H1 (cell line): ENCODE measurements at regions not wholly inside any gene's neighbourhood (a gene's known extent, or its start where the extent isn't known, plus 50 kb on each side); places are given as distances from the start of the nearest gene placed in this dataset.

Experiments used
- CTCF ChIA-PET: fragments of 300-600 bp; sonication (Branson Sonifier 250); formaldehyde crosslinking; loops from one replicate; lab custom pipeline; 2021; ENCODE audit not compliant: partially characterized antibody; lab: Charles Lee
- POLR2A ChIA-PET: fragments of 300-600 bp; sonication (Branson Sonifier 250); formaldehyde crosslinking; loops from one replicate; lab custom pipeline; 2021; ENCODE audit warnings: inconsistent platforms; ENCODE audit not compliant: partially characterized antibody; lab: Charles Lee
- DNase-seq, 2 experiments: peaks; one replicate each; pipeline versions ENCODE4 v3.0.0 to v3.0.0-alpha.2; 2010 to 2022; ENCODE audit warnings: low spot score in 2 of 2, low read depth in 1 of 2, mixed read lengths in 1 of 2
- FAIRE-seq: peaks from 2 replicates; lab custom pipeline; 2011; peaks lifted over from hg19 to GRCh38; lab: Jason Lieb, UNC
- H2AFZ ChIP-seq: 2 replicates; pipeline ENCODE4 v1.8.1; 2012; ENCODE audit warnings: low read length, inconsistent platforms
- H2AK5ac ChIP-seq: 2 replicates; pipeline ENCODE4 v1.6.1; 2013; ENCODE audit warnings: low read depth, low read length
- H2BK120ac ChIP-seq: replicated peaks from 2 replicates; pipeline ENCODE3; 2013; ENCODE audit warnings: low read depth, low read length, inconsistent platforms
- H2BK12ac ChIP-seq: 2 replicates; pipeline ENCODE4 v1.6.1; 2013; ENCODE audit warnings: low read depth, low read length
- H2BK15ac ChIP-seq: 2 replicates; pipeline ENCODE4 v1.6.1; 2013; ENCODE audit warnings: low read length
- H2BK20ac ChIP-seq: 2 replicates; pipeline ENCODE4 v1.6.1; 2013; ENCODE audit warnings: low read length
- H2BK5ac ChIP-seq: 2 replicates; pipeline ENCODE4 v1.6.1; 2013; ENCODE audit warnings: low read depth, low read length
- H3K14ac ChIP-seq: 2 replicates; pipeline ENCODE4 v1.6.1; 2013; ENCODE audit warnings: inconsistent platforms; ENCODE audit not compliant: insufficient read length
- H3K18ac ChIP-seq: 2 replicates; pipeline ENCODE4 v1.6.1; 2013; ENCODE audit warnings: low read length; ENCODE audit errors: extremely low read depth
- H3K23ac ChIP-seq: 2 replicates; pipeline ENCODE4 v1.6.1; 2013; ENCODE audit warnings: inconsistent platforms; ENCODE audit not compliant: insufficient read length
- H3K23me2 ChIP-seq: 2 replicates; pipeline ENCODE4 v1.6.1; 2013; ENCODE audit warnings: low read depth, low read length
- H3K27ac ChIP-seq: 2 replicates; pipeline ENCODE4 v1.6.1; 2011; ENCODE audit warnings: low read depth, low read length, inconsistent platforms
- H3K27me3 ChIP-seq, 4 experiments: replicated peaks in 1 of 4; 1 replicate in 1 of 4; 2 replicates in 3 of 4; pipeline versions ENCODE4 v1.6.1 to v1.8.1; 2011 to 2013; ENCODE audit warnings: low read length in 3 of 4, mild to moderate bottlenecking in 3 of 4, inconsistent platforms in 2 of 4, mixed read lengths in 2 of 4, moderate library complexity in 1 of 4; ENCODE audit not compliant: control insufficient read depth in 3 of 4, insufficient read depth in 3 of 4; ENCODE audit errors: extremely low read depth in 1 of 4
- H3K36me3 ChIP-seq, 4 experiments: 2 replicates each; pipeline versions ENCODE4 v1.6.1 to v1.8.1; 2011 to 2013; ENCODE audit warnings: mild to moderate bottlenecking in 4 of 4, low read length in 3 of 4, moderate library complexity in 2 of 4, control low read depth in 1 of 4, inconsistent platforms in 1 of 4; ENCODE audit not compliant: insufficient read depth in 4 of 4, control insufficient read depth in 2 of 4
- H3K4ac ChIP-seq: replicated peaks from 2 replicates; pipeline ENCODE3; 2013; ENCODE audit warnings: low read length, low read depth, mixed read lengths, inconsistent platforms; ENCODE audit not compliant: insufficient read length
- H3K4me1 ChIP-seq, 4 experiments: replicated peaks in 1 of 4; 1 replicate in 1 of 4; 2 replicates in 3 of 4; pipeline versions ENCODE4 v1.6.1 to v1.8.1; 2011 to 2013; ENCODE audit warnings: low read length in 3 of 4, inconsistent platforms in 2 of 4, mixed read lengths in 1 of 4; ENCODE audit not compliant: insufficient read depth in 4 of 4, control insufficient read depth in 3 of 4
- H3K4me2 ChIP-seq, 2 experiments: 2 replicates each; pipeline versions ENCODE4 v1.6.1 to v1.8.1; 2011 to 2013; ENCODE audit warnings: low read depth in 2 of 2, low read length in 2 of 2, control low read depth in 1 of 2, inconsistent platforms in 1 of 2, mild to moderate bottlenecking in 1 of 2; ENCODE audit not compliant: insufficient read depth in 1 of 2
- H3K4me3 ChIP-seq, 4 experiments: fragments of 200-600, 300-600 bp in 1 of 4; sonication (generic), shearing (Covaris generic), sonication (Bioruptor Twin) in 1 of 4; 2 replicates each; pipeline versions ENCODE4 v1.5.1 to v1.8.1; 2011 to 2016; ENCODE audit warnings: low read length in 4 of 4, low read depth in 3 of 4, control low read depth in 2 of 4, inconsistent platforms in 2 of 4, mild to moderate bottlenecking in 2 of 4, mixed read lengths in 1 of 4, moderate library complexity in 1 of 4; ENCODE audit not compliant: insufficient read depth in 2 of 4; ENCODE audit errors: extremely low read depth in 1 of 4
- H3K56ac ChIP-seq: replicated peaks from 2 replicates; pipeline ENCODE3; 2013; ENCODE audit warnings: low read depth, mild to moderate bottlenecking, mixed read lengths, low read length, inconsistent platforms; ENCODE audit not compliant: insufficient read length
- H3K79me1 ChIP-seq: 2 replicates; pipeline ENCODE4 v1.6.1; 2013; ENCODE audit warnings: low read depth, low read length, control low read depth
- H3K79me2 ChIP-seq, 2 experiments: 2 replicates each; pipeline versions ENCODE4 v1.6.1 to v1.8.1; 2012 to 2013; ENCODE audit warnings: low read length in 2 of 2, mild to moderate bottlenecking in 2 of 2, inconsistent platforms in 1 of 2; ENCODE audit not compliant: insufficient read depth in 2 of 2, control insufficient read depth in 1 of 2
- H3K9ac ChIP-seq, 4 experiments: replicated peaks in 1 of 4; 1 replicate in 1 of 4; 2 replicates in 3 of 4; pipeline versions ENCODE4 v1.6.1 to v1.8.1; 2011 to 2013; ENCODE audit warnings: low read depth in 3 of 4, low read length in 3 of 4, control low read depth in 2 of 4, mild to moderate bottlenecking in 2 of 4, moderate library complexity in 2 of 4, inconsistent platforms in 1 of 4; ENCODE audit errors: extremely low read depth in 1 of 4
- H3K9me3 ChIP-seq, 2 experiments: 2 replicates each; pipeline versions ENCODE4 v1.6.1 to v1.8.1; 2012 to 2013; ENCODE audit warnings: mild to moderate bottlenecking in 2 of 2, moderate library complexity in 2 of 2, control low read depth in 1 of 2, inconsistent platforms in 1 of 2, low read depth in 1 of 2, low read length in 1 of 2, mixed read lengths in 1 of 2; ENCODE audit not compliant: insufficient read depth in 2 of 2
- H4K20me1 ChIP-seq, 2 experiments: replicated peaks in 1 of 2; 2 replicates each; pipeline versions ENCODE3 to v1.8.1; 2011 to 2013; ENCODE audit warnings: inconsistent platforms in 2 of 2, low read length in 2 of 2, mild to moderate bottlenecking in 1 of 2; ENCODE audit not compliant: insufficient read depth in 2 of 2, control insufficient read depth in 1 of 2
- H4K5ac ChIP-seq: 2 replicates; pipeline ENCODE4 v1.6.1; 2013; ENCODE audit warnings: low read length, low read depth, mixed read lengths, inconsistent platforms; ENCODE audit not compliant: insufficient read length
- H4K8ac ChIP-seq: 2 replicates; pipeline ENCODE4 v1.8.0; 2013; ENCODE audit warnings: mild to moderate bottlenecking, moderate library complexity, low read length, inconsistent platforms; ENCODE audit not compliant: insufficient read depth; ENCODE audit errors: extremely low read depth
- H4K91ac ChIP-seq: replicated peaks from 2 replicates; pipeline ENCODE3; 2013; ENCODE audit warnings: low read length, mixed read lengths, inconsistent platforms; ENCODE audit not compliant: insufficient read length
- ASH2L ChIP-seq: fragments of 200-600, 300-600 bp; sonication (generic); IDR thresholded peaks from one replicate; pipeline ENCODE4 v1.7.1; 2017; ENCODE audit warnings: low read length
- CBX5 ChIP-seq: fragments of 300-800, 300-1000 bp; sonication (generic); IDR thresholded peaks from 2 replicates; pipeline ENCODE4 v1.7.1; 2016; ENCODE audit warnings: antibody characterized with exemption, low read length, low read depth
- HDAC2 ChIP-seq, 2 experiments: fragments of 300-600 bp in 1 of 2; sonication (generic) in 1 of 2; IDR thresholded peaks; 2 replicates each; pipeline ENCODE4 v1.6.1; 2011 to 2012; ENCODE audit warnings: low read depth in 2 of 2, low read length in 2 of 2, mild to moderate bottlenecking in 2 of 2, moderate library complexity in 2 of 2, borderline replicate concordance in 1 of 2, inconsistent platforms in 1 of 2
- KDM5A ChIP-seq: fragments of 200-600 bp; IDR thresholded peaks from 2 replicates; pipeline ENCODE4 v1.7.1; 2012; ENCODE audit warnings: mild to moderate bottlenecking, low read length, inconsistent platforms, mixed read lengths
- PHF8 ChIP-seq: fragments of 200-600 bp; sonication (generic); conservative IDR thresholded peaks from 2 replicates; pipeline ENCODE4 v1.7.1; 2012; ENCODE audit warnings: low read depth, mild to moderate bottlenecking, inconsistent platforms, low read length, moderate library complexity
- SIN3A ChIP-seq, 2 experiments: IDR thresholded peaks in 1 of 2; conservative IDR thresholded peaks in 1 of 2; 2 replicates each; pipeline ENCODE4 v1.6.1; 2011 to 2012; ENCODE audit warnings: low read length in 2 of 2, improper control_type of control experiment in 1 of 2, low read depth in 1 of 2, mild to moderate bottlenecking in 1 of 2
- SP2 ChIP-seq: IDR thresholded peaks from 2 replicates; pipeline ENCODE4 v1.6.1; 2012; ENCODE audit warnings: mild to moderate bottlenecking, low read length, inconsistent platforms
- SRF ChIP-seq: IDR thresholded peaks from 2 replicates; pipeline ENCODE4 v1.6.1; 2011; ENCODE audit warnings: mild to moderate bottlenecking, low read depth, low read length, moderate library complexity
- SUZ12 ChIP-seq: fragments of 200-600 bp; sonication (generic); IDR thresholded peaks from 2 replicates; pipeline ENCODE4 v1.6.1; 2012; ENCODE audit warnings: mild to moderate bottlenecking, inconsistent platforms, low read length, moderate library complexity, mixed read lengths
- TAF1 ChIP-seq: IDR thresholded peaks from 2 replicates; pipeline ENCODE4 v1.6.1; 2011; ENCODE audit warnings: mild to moderate bottlenecking, low read depth, low read length
- TBP ChIP-seq: IDR thresholded peaks from 2 replicates; pipeline ENCODE4 v1.6.1; 2011; ENCODE audit warnings: low read depth, low read length, improper control_type of control experiment
- ZNF274 ChIP-seq: IDR thresholded peaks from 2 replicates; pipeline ENCODE4 v1.7.0; 2012; ENCODE audit warnings: low read length, borderline replicate concordance; ENCODE audit errors: extremely low read depth
- WGBS, 2 experiments: shearing (Covaris generic) in 1 of 2; methylation state at CpG; one replicate each; pipeline versions ENCODE4 v1.1.6 to v1.1.7; 2013 to 2015; ENCODE audit warnings: low lambda C conversion rate in 2 of 2, mixed read lengths in 2 of 2, inconsistent platforms in 1 of 2, low coverage in 1 of 2, missing lambda C conversion rate in 1 of 2; ENCODE audit not compliant: insufficient replicate concordance in 2 of 2, insufficient coverage in 1 of 2, insufficient read length in 1 of 2; ENCODE audit errors: extremely low coverage in 1 of 2, missing lambda C conversion rate in 1 of 2; 5-methylcytosine and 5-hydroxymethylcytosine counted together

DNA sequence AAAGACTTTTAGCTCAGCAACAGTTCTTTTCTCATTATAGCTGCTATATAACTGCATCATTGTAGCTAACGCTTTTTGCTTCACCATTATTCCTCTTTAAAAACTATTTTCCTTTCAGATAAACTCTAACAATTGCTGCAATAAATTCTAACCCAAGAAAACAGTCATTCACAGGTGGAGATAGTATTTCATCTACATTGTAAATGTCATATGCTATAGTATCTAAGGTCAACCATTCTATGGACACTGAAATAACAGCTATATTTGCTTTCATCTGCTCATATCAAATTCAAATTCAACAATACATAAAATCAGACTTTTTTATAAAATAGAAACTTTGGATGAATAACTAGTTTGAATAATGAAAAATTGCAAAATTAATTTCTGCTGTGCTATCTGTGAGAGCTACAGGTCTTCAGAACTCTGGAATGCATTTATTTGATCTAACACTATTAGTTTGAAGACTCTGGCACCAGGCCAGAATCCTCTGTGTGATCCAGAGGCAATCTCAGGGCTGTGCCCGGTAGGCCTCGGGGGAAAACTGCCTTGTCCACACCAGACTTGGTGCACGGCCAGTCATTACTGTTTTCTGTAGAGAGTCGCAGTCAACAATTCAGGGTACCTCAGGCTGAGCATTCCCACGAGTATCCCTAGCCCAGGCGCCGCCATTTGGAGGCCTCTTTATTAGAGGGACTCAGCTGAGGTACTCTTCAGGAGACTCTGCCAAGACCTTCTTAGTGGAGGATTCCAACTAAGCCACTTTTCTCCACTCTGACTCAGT is 332.4 kb downstream of the SLC7A11 start:
- H4K8ac ChIP-seq = no peak overlapping the region
- H3K4ac ChIP-seq = no peak overlapping the region
- H3K4me2 ChIP-seq = peak overlapping the region; percentile 35 to 49; a peak in 2 of 4 replicates
- H2BK15ac ChIP-seq = no peak overlapping the region
- POLR2A ChIA-PET = no interaction called here
- peak overlapping the region; percentile 57; the same call in 1 of the 2 replicates for H2BK5ac ChIP-seq
- peaks cover 0 to 3% (median 0%) of the 10 kb centered on the region in 4 experiments; a peak in 3 of 7 replicates for H3K4me1 ChIP-seq
- H2BK120ac ChIP-seq = peak overlapping the region; percentile 80
- no peaks in the 10 kb centered on the region for H3K79me1 ChIP-seq
- H3K23ac ChIP-seq = no peak overlapping the region
- H2BK20ac ChIP-seq = no peak overlapping the region
- 86% methylated on average over 8 of the region's 8 CpGs; no CpG with 5 or more reads in 1 of the 2 experiments for WGBS, 2 experiments
- no peak overlapping the region for H3K4me3 ChIP-seq
- H3K27ac ChIP-seq = no peak overlapping the region
- no peaks in the 10 kb centered on the region for H3K23me2 ChIP-seq
- H4K20me1 ChIP-seq = no peaks in the 10 kb centered on the region
- H3K79me2 ChIP-seq = no peaks in the 10 kb centered on the region
- H2AK5ac ChIP-seq = no peak overlapping the region
- no peak overlapping the region for H3K18ac ChIP-seq
- H3K36me3 ChIP-seq = no peaks in the 10 kb centered on the region
- no peak overlapping the region for H3K9ac ChIP-seq
- no peak overlapping the region for H4K5ac ChIP-seq
- no peak overlapping the region for H4K91ac ChIP-seq
- H2BK12ac ChIP-seq = no peak overlapping the region
- no peak overlapping the region for H3K14ac ChIP-seq
- CTCF ChIA-PET = no interaction called here
- no peaks in the 10 kb centered on the region for H3K9me3 ChIP-seq
- DNase-seq = peak in 1 of 2 experiments; percentile 49
- 0 out of 2 replicates have a peak overlapping the region, but pooled peaks have one; percentile 52 for H2AFZ ChIP-seq
- H3K27me3 ChIP-seq = no peaks in the 10 kb centered on the region
- FAIRE-seq = no peak
- H3K56ac ChIP-seq = no peak overlapping the region
- TF ChIP-seq TBP = no peak
- no peak for TF ChIP-seq KDM5A
- TF ChIP-seq ASH2L = no peak
- no peak for TF ChIP-seq ZNF274
- TF ChIP-seq SP2 = no peak
- no peak for TF ChIP-seq CBX5
- no peak for TF ChIP-seq PHF8
- TF ChIP-seq SUZ12 = no peak
- no peak for TF ChIP-seq SIN3A (conservative IDR thresholded peaks at IDR 0.05 in 1 of 2, IDR thresholded peaks at IDR 0.05 in 1 of 2; ENCODE audit: low read depth in 1 of 2, low read length in 2 of 2)
- TF ChIP-seq HDAC2 (IDR thresholded peaks at IDR 0.05; ENCODE audit: borderline replicate concordance in 1 of 2, low read depth in 2 of 2, low read length in 2 of 2) = no peak
- TF ChIP-seq TAF1 = no peak
- TF ChIP-seq SRF = no peak
